ENCODE measurements at regions not wholly inside any gene's neighbourhood (a gene's known extent, or its start where the extent isn't known, plus 50 kb on each side); places are given as distances from the start of the nearest gene placed in this dataset.

- no peak overlapping the region for H2AFZ ChIP-seq (ENCODE audit: insufficient read depth, low read depth, low read length, poor library complexity, severe bottlenecking)
- peaks cover 2% of the 10 kb centered on the region for H3K4me1 Mint-ChIP-seq
- H3K4me1 ChIP-seq (ENCODE audit: control insufficient read depth in 1 of 2, insufficient read depth in 2 of 2, low read length in 2 of 2) = no peaks in the 10 kb centered on the region
- no peaks in the 10 kb centered on the region for H4K20me1 ChIP-seq (ENCODE audit: insufficient read depth, low read length)
- H3K27ac ChIP-seq (ENCODE audit: low read depth in 1 of 2, low read length in 2 of 2) = no peak overlapping the region
- no peaks in the 10 kb centered on the region for H3K36me3 Mint-ChIP-seq
- no peaks in the 10 kb centered on the region for H3K27me3 Mint-ChIP-seq (ENCODE audit: low read depth in 3 of 3)
- no peak overlapping the region for H3K9ac ChIP-seq (ENCODE audit: insufficient read depth, low read length, poor library complexity, severe bottlenecking)
- no CpG with 5 or more reads among the region's 4 CpGs for WGBS (ENCODE audit: insufficient coverage)
- no peak overlapping the region for H3K4me3 Mint-ChIP-seq
- H3K27ac Mint-ChIP-seq = no peak overlapping the region
- no peak overlapping the region for H3K4me2 ChIP-seq (replicated peaks; ENCODE audit: extremely low read depth, low read length, poor library complexity, severe bottlenecking)
- H3K9me3 ChIP-seq (replicated peaks in 1 of 2; ENCODE audit: control insufficient read depth in 1 of 2, insufficient read depth in 1 of 2, low read length in 2 of 2) = no peaks in the 10 kb centered on the region
- no peak for DNase-seq
- no peaks in the 10 kb centered on the region for H3K79me2 ChIP-seq (ENCODE audit: insufficient read depth, low read length)
- H3K27me3 ChIP-seq (ENCODE audit: control insufficient read depth in 2 of 2, insufficient read depth in 2 of 2, low read length in 2 of 2) = no peaks in the 10 kb centered on the region
- H3K4me3 ChIP-seq (replicated peaks in 1 of 3; ENCODE audit: low read depth in 2 of 3, low read length in 3 of 3) = no peak overlapping the region
- TF ChIP-seq CTCF (IDR thresholded peaks at IDR 0.05) = no peak
- no peaks in the 10 kb centered on the region for H3K36me3 ChIP-seq (replicated peaks in 1 of 2; ENCODE audit: control insufficient read depth in 1 of 2, insufficient read depth in 2 of 2, low read length in 2 of 2)
- intact Hi-C loops (cut with micrococcal nuclease) = no loop called here
- peaks cover 0 to 16% (median 2%) of the 10 kb centered on the region in 7 donors for H3K9me3 Mint-ChIP-seq
Observed at GRCh38 chr5:68591850-68592249, 376.3 kb downstream of the PIK3R1 start.

- intact Hi-C loops (cut with micrococcal nuclease) = no loop called here
- WGBS (ENCODE audit: insufficient coverage) = no CpG with 5 or more reads among the region's 3 CpGs
Observed at GRCh38 chr5:68592351-68592750, 376.8 kb downstream of the PIK3R1 start.

More at GRCh38 chr5:68592351-68592750, 376.8 kb downstream of the PIK3R1 start:
- Mint-ChIP-seq H3K4me1 (peaks cover 2% of the 10 kb centered on the region), H3K9me3 (peaks cover 0 to 16% (median 2%) of the 10 kb centered on the region in 7 donors), H3K27me3 (ENCODE audit: low read depth in 3 of 3) (no peaks in the 10 kb centered on the region), H3K27ac (no peak overlapping the region), H3K4me3 (no peak overlapping the region), H3K36me3 (no peaks in the 10 kb centered on the region)
- H3K9me3 ChIP-seq (replicated peaks in 1 of 2; ENCODE audit: control insufficient read depth in 1 of 2, insufficient read depth in 1 of 2, low read length in 2 of 2) = no peaks in the 10 kb centered on the region
- no peaks in the 10 kb centered on the region for H3K36me3 ChIP-seq (replicated peaks in 1 of 2; ENCODE audit: control insufficient read depth in 1 of 2, insufficient read depth in 2 of 2, low read length in 2 of 2)
- no peaks in the 10 kb centered on the region for H3K27me3 ChIP-seq (ENCODE audit: control insufficient read depth in 2 of 2, insufficient read depth in 2 of 2, low read length in 2 of 2)
- H4K20me1 ChIP-seq (ENCODE audit: insufficient read depth, low read length) = no peaks in the 10 kb centered on the region
- no peak overlapping the region for H3K9ac ChIP-seq (ENCODE audit: insufficient read depth, low read length, poor library complexity, severe bottlenecking)
- no peak for TF ChIP-seq CTCF (IDR thresholded peaks at IDR 0.05)
- no peak overlapping the region for H3K4me2 ChIP-seq (replicated peaks; ENCODE audit: extremely low read depth, low read length, poor library complexity, severe bottlenecking)
- no peak overlapping the region for H2AFZ ChIP-seq (ENCODE audit: insufficient read depth, low read depth, low read length, poor library complexity, severe bottlenecking)
- H3K4me1 ChIP-seq (ENCODE audit: control insufficient read depth in 1 of 2, insufficient read depth in 2 of 2, low read length in 2 of 2) = no peaks in the 10 kb centered on the region
- no peak overlapping the region for H3K4me3 ChIP-seq (replicated peaks in 1 of 3; ENCODE audit: low read depth in 2 of 3, low read length in 3 of 3)
- DNase-seq = no peak
- H3K27ac ChIP-seq (ENCODE audit: low read depth in 1 of 2, low read length in 2 of 2) = no peak overlapping the region
- H3K79me2 ChIP-seq (ENCODE audit: insufficient read depth, low read length) = no peaks in the 10 kb centered on the region

Data from CD14-positive monocyte (primary cell).